ENCODE measurements at regions not wholly inside any gene's neighbourhood (a gene's known extent, or its start where the extent isn't known, plus 50 kb on each side); places are given as distances from the start of the nearest gene placed in this dataset.

DNA sequence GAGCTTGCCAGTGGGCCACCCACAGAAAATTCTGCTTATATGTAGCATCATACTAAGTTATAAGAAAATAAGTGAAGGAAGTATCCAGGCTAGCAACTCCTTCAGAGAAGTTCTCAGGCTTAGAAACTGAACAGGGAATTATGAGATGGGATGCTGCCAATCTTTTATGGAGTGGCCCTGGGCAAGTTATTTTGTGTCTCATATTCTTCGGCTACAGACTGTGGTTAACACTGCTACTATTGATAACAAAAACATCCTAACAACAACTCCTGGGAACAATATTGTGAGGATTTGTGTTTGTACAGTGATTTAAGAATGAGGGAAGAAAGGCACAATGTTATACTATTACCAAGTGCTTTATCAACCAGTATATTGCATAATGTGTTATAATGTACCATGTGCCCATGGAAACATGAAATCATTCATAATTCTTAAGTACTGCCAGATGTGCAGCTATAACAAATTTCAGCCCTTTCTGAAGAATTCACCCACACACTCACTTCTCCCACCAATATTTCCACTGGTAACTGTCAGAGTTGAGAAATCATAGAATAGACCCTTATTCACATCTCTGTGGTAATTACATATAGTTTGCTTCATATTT lies 113.3 kb upstream of the SOX5 start:
- TF ChIP-seq, protein P1, sequence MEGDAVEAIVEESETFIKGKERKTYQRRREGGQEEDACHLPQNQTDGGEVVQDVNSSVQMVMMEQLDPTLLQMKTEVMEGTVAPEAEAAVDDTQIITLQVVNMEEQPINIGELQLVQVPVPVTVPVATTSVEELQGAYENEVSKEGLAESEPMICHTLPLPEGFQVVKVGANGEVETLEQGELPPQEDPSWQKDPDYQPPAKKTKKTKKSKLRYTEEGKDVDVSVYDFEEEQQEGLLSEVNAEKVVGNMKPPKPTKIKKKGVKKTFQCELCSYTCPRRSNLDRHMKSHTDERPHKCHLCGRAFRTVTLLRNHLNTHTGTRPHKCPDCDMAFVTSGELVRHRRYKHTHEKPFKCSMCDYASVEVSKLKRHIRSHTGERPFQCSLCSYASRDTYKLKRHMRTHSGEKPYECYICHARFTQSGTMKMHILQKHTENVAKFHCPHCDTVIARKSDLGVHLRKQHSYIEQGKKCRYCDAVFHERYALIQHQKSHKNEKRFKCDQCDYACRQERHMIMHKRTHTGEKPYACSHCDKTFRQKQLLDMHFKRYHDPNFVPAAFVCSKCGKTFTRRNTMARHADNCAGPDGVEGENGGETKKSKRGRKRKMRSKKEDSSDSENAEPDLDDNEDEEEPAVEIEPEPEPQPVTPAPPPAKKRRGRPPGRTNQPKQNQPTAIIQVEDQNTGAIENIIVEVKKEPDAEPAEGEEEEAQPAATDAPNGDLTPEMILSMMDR (IDR thresholded peaks at IDR 0.05 in 2 of 3, conservative IDR thresholded peaks at IDR 0.05 in 1 of 3; ENCODE audit: insufficient read depth in 2 of 3, low read depth in 1 of 3, low read length in 3 of 3), result no peak
- TF ChIP-seq TARDBP (IDR thresholded peaks at IDR 0.05), result no peak
- TF ChIP-seq GTF2F1 (IDR thresholded peaks at IDR 0.05; ENCODE audit: low read depth, low read length), result no peak
- TF ChIP-seq, protein P2, sequence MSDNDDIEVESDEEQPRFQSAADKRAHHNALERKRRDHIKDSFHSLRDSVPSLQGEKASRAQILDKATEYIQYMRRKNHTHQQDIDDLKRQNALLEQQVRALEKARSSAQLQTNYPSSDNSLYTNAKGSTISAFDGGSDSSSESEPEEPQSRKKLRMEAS (CRISPR knock-in tag; IDR thresholded peaks at IDR 0.05), result no peak
- no peak for TF ChIP-seq HMG20B (CRISPR knock-in tag; IDR thresholded peaks at IDR 0.05)
- TF ChIP-seq CBFB (CRISPR knock-in tag; IDR thresholded peaks at IDR 0.05), result no peak
